ENCODE measurements at regions not wholly inside any gene's neighbourhood (a gene's known extent, or its start where the extent isn't known, plus 50 kb on each side); places are given as distances from the start of the nearest gene placed in this dataset.

DNA sequence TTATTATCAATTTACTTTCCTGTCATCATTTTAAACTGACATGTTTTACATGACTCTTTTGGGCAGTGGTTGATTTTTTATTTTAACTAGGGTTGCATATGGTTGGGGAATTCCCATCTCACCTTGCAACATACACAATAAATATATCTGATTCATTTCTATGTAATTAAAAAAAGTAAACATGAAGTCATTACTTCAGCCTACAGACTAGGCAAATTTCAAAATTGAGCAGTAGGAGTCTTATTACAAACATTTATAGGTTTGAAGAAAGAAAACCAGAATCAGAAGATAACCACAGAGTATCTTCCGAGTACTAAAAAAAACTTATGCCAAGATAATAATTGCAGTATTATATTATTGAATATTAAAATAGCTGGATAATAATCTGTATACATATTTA is 377.0 kb upstream of the VRK2 start:
- H3K18ac ChIP-seq (ENCODE audit: low read length): no peak overlapping the region
- no peak overlapping the region for H3K23ac ChIP-seq (ENCODE audit: low read length)
- H3K9me3 ChIP-seq (ENCODE audit: insufficient read depth, low read depth, low read length): no peaks in the 10 kb centered on the region
- no peak overlapping the region for H4K8ac ChIP-seq (ENCODE audit: low read depth, low read length)
- no peak overlapping the region for H3K4me3 ChIP-seq (ENCODE audit: low read depth, low read length)
- no peaks in the 10 kb centered on the region for H3K79me1 ChIP-seq (ENCODE audit: low read length)
- no peak overlapping the region for H3K14ac ChIP-seq (ENCODE audit: low read length)
- H3K36me3 ChIP-seq (ENCODE audit: control insufficient read depth in 1 of 2, insufficient read depth in 2 of 2, low read length in 2 of 2): no peaks in the 10 kb centered on the region
- no peaks in the 10 kb centered on the region for H3K27me3 ChIP-seq (ENCODE audit: insufficient read depth, low read length)
- H3K4me1 ChIP-seq (ENCODE audit: control insufficient read depth in 1 of 2, insufficient read depth in 2 of 2, low read length in 2 of 2): no peaks in the 10 kb centered on the region
- no peak overlapping the region for H4K91ac ChIP-seq (ENCODE audit: low read depth, low read length)
- H3K27ac ChIP-seq (ENCODE audit: low read depth, low read length): no peak overlapping the region
- H3K79me2 ChIP-seq (ENCODE audit: control insufficient read depth, insufficient read depth, low read length, poor library complexity): no peaks in the 10 kb centered on the region
- H2AK5ac ChIP-seq (ENCODE audit: low read length): no peak overlapping the region
- no peak overlapping the region for H4K12ac ChIP-seq (ENCODE audit: low read depth, low read length)
- H2AFZ ChIP-seq (ENCODE audit: insufficient read depth, low read length, poor library complexity): no peak overlapping the region
- H2BK12ac ChIP-seq (ENCODE audit: low read length): no peak overlapping the region
- no peak overlapping the region for H3K4ac ChIP-seq (ENCODE audit: low read depth, low read length)
- no peak for DNase-seq
- H2BK120ac ChIP-seq (ENCODE audit: insufficient read depth, low read length, poor library complexity): no peak overlapping the region
- no peak overlapping the region for H3K4me2 ChIP-seq (ENCODE audit: low read length)
- no CpG with 5 or more reads among the region's 1 CpG for WGBS (ENCODE audit: extremely low coverage, insufficient coverage, insufficient read length)
- no peak overlapping the region for H3K9ac ChIP-seq (ENCODE audit: low read length)
- no peak overlapping the region for H2BK5ac ChIP-seq (ENCODE audit: low read depth, low read length, poor library complexity)

DNA sequence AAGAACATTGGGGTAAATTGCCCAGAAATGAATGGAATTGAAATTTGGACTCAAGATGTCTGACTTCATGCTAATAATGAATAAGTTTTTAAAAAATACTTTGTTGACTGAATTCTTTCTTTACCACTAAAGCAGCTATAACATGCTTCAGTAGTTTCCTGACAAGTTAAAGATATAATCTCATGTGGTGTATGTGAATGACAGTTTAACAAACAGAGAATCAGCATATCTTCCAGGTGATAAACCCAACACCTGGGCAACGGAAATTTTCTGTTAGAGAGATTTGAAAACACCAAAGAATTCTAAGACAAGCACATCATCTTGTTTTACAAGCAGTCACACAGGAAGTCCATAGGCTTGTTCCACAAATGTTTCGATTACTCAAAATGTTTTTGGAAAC is 372.6 kb upstream of the VRK2 start:
- H3K9ac ChIP-seq (ENCODE audit: low read length): no peak overlapping the region
- no peak overlapping the region for H3K4ac ChIP-seq (ENCODE audit: low read depth, low read length)
- H3K23ac ChIP-seq (ENCODE audit: low read length): no peak overlapping the region
- H4K12ac ChIP-seq (ENCODE audit: low read depth, low read length): no peak overlapping the region
- H4K91ac ChIP-seq (ENCODE audit: low read depth, low read length): no peak overlapping the region
- no peaks in the 10 kb centered on the region for H3K9me3 ChIP-seq (ENCODE audit: insufficient read depth, low read depth, low read length)
- H3K27me3 ChIP-seq (ENCODE audit: insufficient read depth, low read length): no peaks in the 10 kb centered on the region
- H3K4me2 ChIP-seq (ENCODE audit: low read length): no peak overlapping the region
- no peak overlapping the region for H3K4me3 ChIP-seq (ENCODE audit: low read depth, low read length)
- no peak overlapping the region for H3K18ac ChIP-seq (ENCODE audit: low read length)
- no peak overlapping the region for H2BK12ac ChIP-seq (ENCODE audit: low read length)
- no CpG with 5 or more reads among the region's 2 CpGs for WGBS (ENCODE audit: extremely low coverage, insufficient coverage, insufficient read length)
- no peak overlapping the region for H2AK5ac ChIP-seq (ENCODE audit: low read length)
- H3K4me1 ChIP-seq (ENCODE audit: control insufficient read depth in 1 of 2, insufficient read depth in 2 of 2, low read length in 2 of 2): no peaks in the 10 kb centered on the region
- no peak overlapping the region for H2AFZ ChIP-seq (ENCODE audit: insufficient read depth, low read length, poor library complexity)
- H2BK5ac ChIP-seq (ENCODE audit: low read depth, low read length, poor library complexity): no peak overlapping the region
- no peak overlapping the region for H4K8ac ChIP-seq (ENCODE audit: low read depth, low read length)
- no peak overlapping the region for H2BK120ac ChIP-seq (ENCODE audit: insufficient read depth, low read length, poor library complexity)
- H3K79me2 ChIP-seq (ENCODE audit: control insufficient read depth, insufficient read depth, low read length, poor library complexity): no peaks in the 10 kb centered on the region
- no peak overlapping the region for H3K14ac ChIP-seq (ENCODE audit: low read length)
- H3K36me3 ChIP-seq (ENCODE audit: control insufficient read depth in 1 of 2, insufficient read depth in 2 of 2, low read length in 2 of 2): no peaks in the 10 kb centered on the region
- no peak overlapping the region for H3K27ac ChIP-seq (ENCODE audit: low read depth, low read length)
- DNase-seq: peak; percentile 31 to 76
- no peaks in the 10 kb centered on the region for H3K79me1 ChIP-seq (ENCODE audit: low read length)

DNA sequence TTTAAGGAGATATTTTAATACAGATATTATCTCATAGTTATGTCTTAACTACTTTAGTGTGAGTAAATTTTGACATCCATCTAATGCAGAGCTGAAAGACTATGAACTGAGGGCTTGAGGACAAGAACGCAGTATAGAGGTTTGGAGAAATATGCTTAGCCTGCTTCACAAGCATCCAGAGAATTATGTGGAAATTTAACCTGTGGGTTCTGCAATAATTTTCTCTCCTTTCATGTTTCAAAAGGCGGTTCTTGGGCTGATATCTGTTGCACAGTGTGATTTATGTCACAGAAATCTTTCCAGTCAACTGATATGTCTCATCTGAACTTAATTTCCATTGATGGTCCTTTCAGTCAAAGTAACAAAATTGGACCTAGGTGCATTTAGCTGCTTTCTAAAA is 371.9 kb upstream of the VRK2 start:
- Histone ChIP-seq H3K4ac (ENCODE audit: low read depth, low read length) (no peak overlapping the region), H2BK120ac (ENCODE audit: insufficient read depth, low read length, poor library complexity) (no peak overlapping the region), H4K12ac (ENCODE audit: low read depth, low read length) (no peak overlapping the region), H3K9me3 (ENCODE audit: insufficient read depth, low read depth, low read length) (no peaks in the 10 kb centered on the region), H3K4me3 (ENCODE audit: low read depth, low read length) (no peak overlapping the region), H3K79me1 (ENCODE audit: low read length) (no peaks in the 10 kb centered on the region), H3K27ac (ENCODE audit: low read depth, low read length) (no peak overlapping the region), H3K27me3 (ENCODE audit: insufficient read depth, low read length) (no peaks in the 10 kb centered on the region), H4K8ac (ENCODE audit: low read depth, low read length) (no peak overlapping the region), H3K79me2 (ENCODE audit: control insufficient read depth, insufficient read depth, low read length, poor library complexity) (no peaks in the 10 kb centered on the region), H3K18ac (ENCODE audit: low read length) (no peak overlapping the region), H3K4me1 (ENCODE audit: control insufficient read depth in 1 of 2, insufficient read depth in 2 of 2, low read length in 2 of 2) (no peaks in the 10 kb centered on the region), H3K23ac (ENCODE audit: low read length) (no peak overlapping the region), H4K91ac (ENCODE audit: low read depth, low read length) (no peak overlapping the region), H2AK5ac (ENCODE audit: low read length) (no peak overlapping the region), H2BK5ac (ENCODE audit: low read depth, low read length, poor library complexity) (no peak overlapping the region), H3K4me2 (ENCODE audit: low read length) (no peak overlapping the region), H3K9ac (ENCODE audit: low read length) (no peak overlapping the region), H3K36me3 (ENCODE audit: control insufficient read depth in 1 of 2, insufficient read depth in 2 of 2, low read length in 2 of 2) (no peaks in the 10 kb centered on the region), H3K14ac (ENCODE audit: low read length) (no peak overlapping the region), H2BK12ac (ENCODE audit: low read length) (no peak overlapping the region), H2AFZ (ENCODE audit: insufficient read depth, low read length, poor library complexity) (no peak overlapping the region)
- WGBS (ENCODE audit: extremely low coverage, insufficient coverage, insufficient read length): no CpG with 5 or more reads among the region's 2 CpGs
- DNase-seq: peak; percentile 49 to 86

DNA sequence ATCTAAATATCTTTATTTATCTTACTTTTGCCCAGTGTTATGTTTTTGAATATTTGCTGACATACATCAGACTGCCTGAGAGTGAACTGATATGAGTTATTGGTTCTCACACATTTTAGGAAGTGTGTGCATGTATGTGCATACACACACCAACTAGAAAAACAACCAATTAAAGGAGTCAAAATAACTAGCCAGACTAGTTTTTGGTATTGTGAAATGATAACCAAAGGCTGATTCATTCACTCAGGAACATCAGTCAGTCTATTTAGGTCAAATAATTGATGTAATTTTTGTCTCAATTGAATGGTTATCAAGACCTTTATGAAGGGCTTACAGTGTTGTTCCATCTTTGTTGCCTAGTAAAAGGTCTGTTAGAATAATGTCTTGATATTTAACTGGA is 369.3 kb upstream of the VRK2 start:
- H3K4me3 ChIP-seq (ENCODE audit: low read depth, low read length): no peak overlapping the region
- H3K27me3 ChIP-seq (ENCODE audit: insufficient read depth, low read length): no peaks in the 10 kb centered on the region
- no peak overlapping the region for H3K14ac ChIP-seq (ENCODE audit: low read length)
- H2BK5ac ChIP-seq (ENCODE audit: low read depth, low read length, poor library complexity): no peak overlapping the region
- no peak overlapping the region for H3K27ac ChIP-seq (ENCODE audit: low read depth, low read length)
- no peak overlapping the region for H4K12ac ChIP-seq (ENCODE audit: low read depth, low read length)
- no peaks in the 10 kb centered on the region for H3K36me3 ChIP-seq (ENCODE audit: control insufficient read depth in 1 of 2, insufficient read depth in 2 of 2, low read length in 2 of 2)
- no peaks in the 10 kb centered on the region for H3K4me1 ChIP-seq (ENCODE audit: control insufficient read depth in 1 of 2, insufficient read depth in 2 of 2, low read length in 2 of 2)
- no peak overlapping the region for H3K23ac ChIP-seq (ENCODE audit: low read length)
- H3K4me2 ChIP-seq (ENCODE audit: low read length): no peak overlapping the region
- no peak overlapping the region for H3K18ac ChIP-seq (ENCODE audit: low read length)
- no peak overlapping the region for H2AK5ac ChIP-seq (ENCODE audit: low read length)
- H2AFZ ChIP-seq (ENCODE audit: insufficient read depth, low read length, poor library complexity): no peak overlapping the region
- no peak overlapping the region for H2BK120ac ChIP-seq (ENCODE audit: insufficient read depth, low read length, poor library complexity)
- H3K9ac ChIP-seq (ENCODE audit: low read length): no peak overlapping the region
- no peaks in the 10 kb centered on the region for H3K79me2 ChIP-seq (ENCODE audit: control insufficient read depth, insufficient read depth, low read length, poor library complexity)
- no peak overlapping the region for H4K91ac ChIP-seq (ENCODE audit: low read depth, low read length)
- H3K9me3 ChIP-seq (ENCODE audit: insufficient read depth, low read depth, low read length): no peaks in the 10 kb centered on the region
- H3K79me1 ChIP-seq (ENCODE audit: low read length): no peaks in the 10 kb centered on the region
- no peak overlapping the region for H4K8ac ChIP-seq (ENCODE audit: low read depth, low read length)
- no peak overlapping the region for H2BK12ac ChIP-seq (ENCODE audit: low read length)
- DNase-seq: peak in 1 of 2 donors; percentile 51
- H3K4ac ChIP-seq (ENCODE audit: low read depth, low read length): no peak overlapping the region

DNA sequence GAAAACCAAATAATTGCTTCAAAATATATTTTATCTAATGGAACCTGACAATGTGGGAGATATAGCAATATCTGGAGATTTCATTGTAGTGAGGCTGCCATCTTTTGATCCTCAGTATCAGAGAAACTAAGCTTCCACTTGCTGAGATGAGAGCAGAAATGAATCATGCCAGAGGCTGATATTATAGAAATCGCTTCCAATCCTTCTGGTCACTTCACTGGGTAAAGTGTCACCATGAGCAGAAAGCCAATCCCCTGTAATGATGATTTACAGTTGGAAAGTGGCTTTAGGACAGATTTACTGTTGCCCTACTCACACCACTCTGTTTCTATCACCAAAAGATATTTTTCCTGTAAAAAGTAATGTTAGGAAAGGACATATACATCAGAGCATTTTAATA is 365.0 kb upstream of the VRK2 start:
- no CpG with 5 or more reads among the region's 1 CpG for WGBS (ENCODE audit: extremely low coverage, insufficient coverage, insufficient read length)
- H3K4ac ChIP-seq (ENCODE audit: low read depth, low read length): no peak overlapping the region
- no peak overlapping the region for H3K4me2 ChIP-seq (ENCODE audit: low read length)
- peaks cover 3% of the 10 kb centered on the region for H3K9me3 ChIP-seq (ENCODE audit: insufficient read depth, low read depth, low read length)
- no peaks in the 10 kb centered on the region for H3K36me3 ChIP-seq (ENCODE audit: control insufficient read depth in 1 of 2, insufficient read depth in 2 of 2, low read length in 2 of 2)
- no peak overlapping the region for H4K8ac ChIP-seq (ENCODE audit: low read depth, low read length)
- no peak for DNase-seq
- no peak overlapping the region for H2AFZ ChIP-seq (ENCODE audit: insufficient read depth, low read length, poor library complexity)
- H3K79me1 ChIP-seq (ENCODE audit: low read length): no peaks in the 10 kb centered on the region
- no peak overlapping the region for H3K4me3 ChIP-seq (ENCODE audit: low read depth, low read length)
- H3K9ac ChIP-seq (ENCODE audit: low read length): no peak overlapping the region
- H3K27ac ChIP-seq (ENCODE audit: low read depth, low read length): no peak overlapping the region
- no peak overlapping the region for H4K12ac ChIP-seq (ENCODE audit: low read depth, low read length)
- no peak overlapping the region for H2BK120ac ChIP-seq (ENCODE audit: insufficient read depth, low read length, poor library complexity)
- H2BK5ac ChIP-seq (ENCODE audit: low read depth, low read length, poor library complexity): no peak overlapping the region
- H3K23ac ChIP-seq (ENCODE audit: low read length): no peak overlapping the region
- no peak overlapping the region for H2BK12ac ChIP-seq (ENCODE audit: low read length)
- H2AK5ac ChIP-seq (ENCODE audit: low read length): no peak overlapping the region
- no peak overlapping the region for H4K91ac ChIP-seq (ENCODE audit: low read depth, low read length)
- no peaks in the 10 kb centered on the region for H3K79me2 ChIP-seq (ENCODE audit: control insufficient read depth, insufficient read depth, low read length, poor library complexity)
- H3K4me1 ChIP-seq (ENCODE audit: control insufficient read depth in 1 of 2, insufficient read depth in 2 of 2, low read length in 2 of 2): no peaks in the 10 kb centered on the region
- H3K27me3 ChIP-seq (ENCODE audit: insufficient read depth, low read length): no peaks in the 10 kb centered on the region
- no peak overlapping the region for H3K14ac ChIP-seq (ENCODE audit: low read length)
- H3K18ac ChIP-seq (ENCODE audit: low read length): no peak overlapping the region
